WTC11 (cell line): ENCODE measurements at regions not wholly inside any gene's neighbourhood (a gene's known extent, or its start where the extent isn't known, plus 50 kb on each side); places are given as distances from the start of the nearest gene placed in this dataset.

Source experiments
- ATAC-seq: fragments of 200-7000 bp; cut with Tn5 transposase; 2 replicates; pipeline ENCODE4 v1.10.0; 2021; ENCODE audit warnings: mild to moderate bottlenecking, moderate library complexity
- CTCF ChIA-PET: fragments of 300-600 bp; sonication (Branson Sonifier 250); formaldehyde crosslinking; loops from one replicate; lab custom pipeline; 2021; ENCODE audit warnings: antibody characterized with exemption; lab: Charles Lee
- POLR2A ChIA-PET: fragments of 350-600 bp; sonication (Branson Sonifier 250); formaldehyde crosslinking; loops from one replicate; lab custom pipeline; 2021; ENCODE audit warnings: antibody characterized with exemption; lab: Charles Lee
- DNase-seq: peaks from one replicate; pipeline ENCODE4 v3.0.0; 2021; ENCODE audit warnings: low spot score
- H3K27ac Mint-ChIP-seq: 2 replicates; pipeline ENCODE4 v1.8.0; 2021; ENCODE audit warnings: mixed read lengths
- H3K27me3 Mint-ChIP-seq: 2 replicates; pipeline ENCODE4 v1.8.0; 2021; ENCODE audit warnings: low read depth, mild to moderate bottlenecking, moderate library complexity, mixed read lengths
- H3K36me3 Mint-ChIP-seq: 2 replicates; pipeline ENCODE4 v1.8.0; 2021; ENCODE audit warnings: mixed read lengths
- H3K4me1 Mint-ChIP-seq: 2 replicates; pipeline ENCODE4 v1.8.0; 2022; ENCODE audit warnings: mixed read lengths
- H3K4me3 Mint-ChIP-seq: 2 replicates; pipeline ENCODE4 v1.8.0; 2021; ENCODE audit warnings: mild to moderate bottlenecking, moderate library complexity, mixed read lengths
- H3K9me3 Mint-ChIP-seq: 2 replicates; pipeline ENCODE4 v1.8.0; 2021; ENCODE audit warnings: mixed read lengths
- FOXP1 ChIP-seq: sonication (generic); formaldehyde crosslinking; IDR thresholded peaks from 2 replicates; pipeline ENCODE4 v1.8.0; 2022; ENCODE audit warnings: missing genetic modification reagents, mild to moderate bottlenecking, moderate library complexity, borderline replicate concordance
- JAZF1 ChIP-seq: fragments of 250-450 bp; sonication (Bioruptor Pico); IDR thresholded peaks from 2 replicates; pipeline ENCODE4 v1.9.0; 2021; ENCODE audit warnings: moderate library complexity, mild to moderate bottlenecking, inconsistent platforms
- NR1H2 ChIP-seq: sonication (generic); formaldehyde crosslinking; IDR thresholded peaks from 2 replicates; pipeline ENCODE4 v1.9.0; 2021; ENCODE audit warnings: mild to moderate bottlenecking, moderate library complexity, missing genetic modification reagents
- OVOL2 ChIP-seq: fragments of 250-450 bp; sonication (Bioruptor Pico); IDR thresholded peaks from 2 replicates; pipeline ENCODE4 v1.9.0; 2021; ENCODE audit warnings: mild to moderate bottlenecking, borderline replicate concordance
- PRRX2 ChIP-seq: fragments of 250-450 bp; sonication (Bioruptor Pico); IDR thresholded peaks from 2 replicates; pipeline ENCODE4 v1.8.0; 2021; ENCODE audit warnings: mild to moderate bottlenecking
- RORB ChIP-seq: fragments of 250-450 bp; sonication (Bioruptor Pico); IDR thresholded peaks from 2 replicates; pipeline ENCODE4 v1.9.0; 2021; ENCODE audit warnings: mild to moderate bottlenecking
- SP1 ChIP-seq: sonication (generic); formaldehyde crosslinking; conservative IDR thresholded peaks from 2 replicates; pipeline ENCODE4 v1.8.1; 2022; ENCODE audit warnings: missing genetic modification reagents
- ZNF232 ChIP-seq: sonication (generic); formaldehyde crosslinking; IDR thresholded peaks from 2 replicates; pipeline ENCODE4 v1.8.0; 2022; ENCODE audit warnings: mild to moderate bottlenecking, missing genetic modification reagents
- ZNF423 ChIP-seq: fragments of 250-450 bp; sonication (Bioruptor Pico); IDR thresholded peaks from 2 replicates; pipeline ENCODE4 v2.1.2; 2022; ENCODE audit warnings: mild to moderate bottlenecking, moderate library complexity
- TF ChIP-seq, protein P1 (sequence below): fragments of 250-450 bp; sonication (Bioruptor Pico); IDR thresholded peaks from 2 replicates; pipeline ENCODE4 v1.9.0; 2021; ENCODE audit warnings: mild to moderate bottlenecking, borderline replicate concordance
- TF ChIP-seq, protein P2 (sequence below): sonication (generic); formaldehyde crosslinking; IDR thresholded peaks from 2 replicates; pipeline ENCODE4 v1.8.1; 2023; ENCODE audit warnings: mild to moderate bottlenecking, missing genetic modification reagents, borderline replicate concordance
- TF ChIP-seq, protein P3 (sequence below): fragments of 250-450 bp; sonication (Bioruptor Pico); conservative IDR thresholded peaks from 2 replicates; pipeline ENCODE4 v1.9.0; 2021; ENCODE audit warnings: mild to moderate bottlenecking
- TF ChIP-seq, protein P4 (sequence below): sonication (generic); formaldehyde crosslinking; IDR thresholded peaks from 2 replicates; pipeline ENCODE4 v1.8.0; 2023; ENCODE audit warnings: mild to moderate bottlenecking, missing genetic modification reagents
- TF ChIP-seq, protein P5 (sequence below): sonication (generic); formaldehyde crosslinking; IDR thresholded peaks from 2 replicates; pipeline ENCODE4 v1.8.1; 2023; ENCODE audit warnings: mild to moderate bottlenecking, missing genetic modification reagents, moderate library complexity
- TF ChIP-seq, protein P6 (sequence below): sonication (generic); formaldehyde crosslinking; IDR thresholded peaks from 2 replicates; pipeline ENCODE4 v1.8.1; 2023; ENCODE audit warnings: mild to moderate bottlenecking, missing genetic modification reagents
- TF ChIP-seq, protein P7 (sequence below): sonication (generic); formaldehyde crosslinking; IDR thresholded peaks from 2 replicates; pipeline ENCODE4 v1.8.1; 2023; ENCODE audit warnings: mild to moderate bottlenecking, moderate library complexity, missing genetic modification reagents

DNA sequence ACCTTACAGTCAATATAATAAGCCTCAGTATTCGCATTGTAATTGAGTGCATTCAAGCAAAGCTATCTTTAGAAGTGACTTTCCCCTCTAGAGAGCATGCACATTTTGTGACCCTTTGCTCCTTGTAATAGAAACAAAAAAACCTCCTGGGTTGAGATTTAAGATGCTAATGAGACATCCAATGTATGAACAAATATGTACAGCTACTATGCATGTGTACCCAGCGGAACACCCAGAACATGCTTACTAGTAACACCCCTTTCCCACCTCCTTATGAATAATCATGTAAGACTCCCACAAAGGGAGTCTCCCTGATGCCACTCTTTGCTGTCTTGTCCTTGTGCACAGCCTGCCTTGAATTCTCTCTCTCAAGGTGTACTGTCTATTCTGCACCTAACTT is 205.5 kb downstream of the PRR32 start:
- CTCF ChIA-PET = no interaction called here
- H3K27me3 Mint-ChIP-seq = no peaks in the 10 kb centered on the region
- no peak for DNase-seq
- TF ChIP-seq, protein P1, sequence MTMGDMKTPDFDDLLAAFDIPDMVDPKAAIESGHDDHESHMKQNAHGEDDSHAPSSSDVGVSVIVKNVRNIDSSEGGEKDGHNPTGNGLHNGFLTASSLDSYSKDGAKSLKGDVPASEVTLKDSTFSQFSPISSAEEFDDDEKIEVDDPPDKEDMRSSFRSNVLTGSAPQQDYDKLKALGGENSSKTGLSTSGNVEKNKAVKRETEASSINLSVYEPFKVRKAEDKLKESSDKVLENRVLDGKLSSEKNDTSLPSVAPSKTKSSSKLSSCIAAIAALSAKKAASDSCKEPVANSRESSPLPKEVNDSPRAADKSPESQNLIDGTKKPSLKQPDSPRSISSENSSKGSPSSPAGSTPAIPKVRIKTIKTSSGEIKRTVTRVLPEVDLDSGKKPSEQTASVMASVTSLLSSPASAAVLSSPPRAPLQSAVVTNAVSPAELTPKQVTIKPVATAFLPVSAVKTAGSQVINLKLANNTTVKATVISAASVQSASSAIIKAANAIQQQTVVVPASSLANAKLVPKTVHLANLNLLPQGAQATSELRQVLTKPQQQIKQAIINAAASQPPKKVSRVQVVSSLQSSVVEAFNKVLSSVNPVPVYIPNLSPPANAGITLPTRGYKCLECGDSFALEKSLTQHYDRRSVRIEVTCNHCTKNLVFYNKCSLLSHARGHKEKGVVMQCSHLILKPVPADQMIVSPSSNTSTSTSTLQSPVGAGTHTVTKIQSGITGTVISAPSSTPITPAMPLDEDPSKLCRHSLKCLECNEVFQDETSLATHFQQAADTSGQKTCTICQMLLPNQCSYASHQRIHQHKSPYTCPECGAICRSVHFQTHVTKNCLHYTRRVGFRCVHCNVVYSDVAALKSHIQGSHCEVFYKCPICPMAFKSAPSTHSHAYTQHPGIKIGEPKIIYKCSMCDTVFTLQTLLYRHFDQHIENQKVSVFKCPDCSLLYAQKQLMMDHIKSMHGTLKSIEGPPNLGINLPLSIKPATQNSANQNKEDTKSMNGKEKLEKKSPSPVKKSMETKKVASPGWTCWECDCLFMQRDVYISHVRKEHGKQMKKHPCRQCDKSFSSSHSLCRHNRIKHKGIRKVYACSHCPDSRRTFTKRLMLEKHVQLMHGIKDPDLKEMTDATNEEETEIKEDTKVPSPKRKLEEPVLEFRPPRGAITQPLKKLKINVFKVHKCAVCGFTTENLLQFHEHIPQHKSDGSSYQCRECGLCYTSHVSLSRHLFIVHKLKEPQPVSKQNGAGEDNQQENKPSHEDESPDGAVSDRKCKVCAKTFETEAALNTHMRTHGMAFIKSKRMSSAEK = no peak
- no peak for TF ChIP-seq PRRX2 (CRISPR knock-in tag)
- TF ChIP-seq, protein P2, sequence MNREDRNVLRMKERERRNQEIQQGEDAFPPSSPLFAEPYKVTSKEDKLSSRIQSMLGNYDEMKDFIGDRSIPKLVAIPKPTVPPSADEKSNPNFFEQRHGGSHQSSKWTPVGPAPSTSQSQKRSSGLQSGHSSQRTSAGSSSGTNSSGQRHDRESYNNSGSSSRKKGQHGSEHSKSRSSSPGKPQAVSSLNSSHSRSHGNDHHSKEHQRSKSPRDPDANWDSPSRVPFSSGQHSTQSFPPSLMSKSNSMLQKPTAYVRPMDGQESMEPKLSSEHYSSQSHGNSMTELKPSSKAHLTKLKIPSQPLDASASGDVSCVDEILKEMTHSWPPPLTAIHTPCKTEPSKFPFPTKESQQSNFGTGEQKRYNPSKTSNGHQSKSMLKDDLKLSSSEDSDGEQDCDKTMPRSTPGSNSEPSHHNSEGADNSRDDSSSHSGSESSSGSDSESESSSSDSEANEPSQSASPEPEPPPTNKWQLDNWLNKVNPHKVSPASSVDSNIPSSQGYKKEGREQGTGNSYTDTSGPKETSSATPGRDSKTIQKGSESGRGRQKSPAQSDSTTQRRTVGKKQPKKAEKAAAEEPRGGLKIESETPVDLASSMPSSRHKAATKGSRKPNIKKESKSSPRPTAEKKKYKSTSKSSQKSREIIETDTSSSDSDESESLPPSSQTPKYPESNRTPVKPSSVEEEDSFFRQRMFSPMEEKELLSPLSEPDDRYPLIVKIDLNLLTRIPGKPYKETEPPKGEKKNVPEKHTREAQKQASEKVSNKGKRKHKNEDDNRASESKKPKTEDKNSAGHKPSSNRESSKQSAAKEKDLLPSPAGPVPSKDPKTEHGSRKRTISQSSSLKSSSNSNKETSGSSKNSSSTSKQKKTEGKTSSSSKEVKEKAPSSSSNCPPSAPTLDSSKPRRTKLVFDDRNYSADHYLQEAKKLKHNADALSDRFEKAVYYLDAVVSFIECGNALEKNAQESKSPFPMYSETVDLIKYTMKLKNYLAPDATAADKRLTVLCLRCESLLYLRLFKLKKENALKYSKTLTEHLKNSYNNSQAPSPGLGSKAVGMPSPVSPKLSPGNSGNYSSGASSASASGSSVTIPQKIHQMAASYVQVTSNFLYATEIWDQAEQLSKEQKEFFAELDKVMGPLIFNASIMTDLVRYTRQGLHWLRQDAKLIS (CRISPR knock-in tag) = no peak
- TF ChIP-seq RORB (CRISPR knock-in tag) = no peak
- TF ChIP-seq SP1 (CRISPR knock-in tag) = no peak
- TF ChIP-seq, protein P3, sequence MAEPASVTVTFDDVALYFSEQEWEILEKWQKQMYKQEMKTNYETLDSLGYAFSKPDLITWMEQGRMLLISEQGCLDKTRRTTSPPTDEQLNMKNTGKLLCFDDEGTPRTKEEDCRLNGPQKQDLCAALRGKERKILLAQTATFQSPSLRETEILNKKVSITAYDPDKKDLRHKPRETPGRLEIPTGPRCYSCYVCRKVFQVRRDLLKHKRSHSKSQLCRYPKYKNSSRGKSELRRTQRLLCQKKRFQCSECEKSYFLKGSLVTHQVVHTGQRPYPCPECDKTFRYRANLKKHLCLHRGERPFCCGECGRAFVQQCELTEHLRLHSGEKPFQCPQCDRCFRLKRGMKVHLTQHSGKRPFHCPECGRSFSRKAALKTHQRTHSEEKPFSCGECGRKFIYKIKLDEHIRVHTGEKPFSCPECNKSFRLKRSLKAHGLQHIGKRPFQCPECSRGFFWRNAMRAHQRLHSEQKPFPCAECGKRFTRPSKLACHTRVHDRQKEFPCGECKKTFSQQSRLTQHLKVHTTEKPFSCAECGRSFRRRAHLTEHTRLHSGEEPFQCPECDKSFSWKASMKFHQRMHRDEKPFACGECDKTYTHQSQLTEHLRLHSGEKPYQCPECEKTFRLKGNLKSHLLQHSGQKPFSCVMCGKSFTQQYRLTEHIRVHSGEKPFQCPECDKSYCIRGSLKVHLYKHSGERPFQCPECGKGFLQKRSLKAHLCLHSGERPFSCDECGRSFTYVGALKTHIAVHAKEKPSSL (CRISPR knock-in tag) = no peak
- TF ChIP-seq, protein P4, sequence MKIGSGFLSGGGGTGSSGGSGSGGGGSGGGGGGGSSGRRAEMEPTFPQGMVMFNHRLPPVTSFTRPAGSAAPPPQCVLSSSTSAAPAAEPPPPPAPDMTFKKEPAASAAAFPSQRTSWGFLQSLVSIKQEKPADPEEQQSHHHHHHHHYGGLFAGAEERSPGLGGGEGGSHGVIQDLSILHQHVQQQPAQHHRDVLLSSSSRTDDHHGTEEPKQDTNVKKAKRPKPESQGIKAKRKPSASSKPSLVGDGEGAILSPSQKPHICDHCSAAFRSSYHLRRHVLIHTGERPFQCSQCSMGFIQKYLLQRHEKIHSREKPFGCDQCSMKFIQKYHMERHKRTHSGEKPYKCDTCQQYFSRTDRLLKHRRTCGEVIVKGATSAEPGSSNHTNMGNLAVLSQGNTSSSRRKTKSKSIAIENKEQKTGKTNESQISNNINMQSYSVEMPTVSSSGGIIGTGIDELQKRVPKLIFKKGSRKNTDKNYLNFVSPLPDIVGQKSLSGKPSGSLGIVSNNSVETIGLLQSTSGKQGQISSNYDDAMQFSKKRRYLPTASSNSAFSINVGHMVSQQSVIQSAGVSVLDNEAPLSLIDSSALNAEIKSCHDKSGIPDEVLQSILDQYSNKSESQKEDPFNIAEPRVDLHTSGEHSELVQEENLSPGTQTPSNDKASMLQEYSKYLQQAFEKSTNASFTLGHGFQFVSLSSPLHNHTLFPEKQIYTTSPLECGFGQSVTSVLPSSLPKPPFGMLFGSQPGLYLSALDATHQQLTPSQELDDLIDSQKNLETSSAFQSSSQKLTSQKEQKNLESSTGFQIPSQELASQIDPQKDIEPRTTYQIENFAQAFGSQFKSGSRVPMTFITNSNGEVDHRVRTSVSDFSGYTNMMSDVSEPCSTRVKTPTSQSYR = no peak
- no peak for TF ChIP-seq OVOL2 (CRISPR knock-in tag)
- TF ChIP-seq, protein P5, sequence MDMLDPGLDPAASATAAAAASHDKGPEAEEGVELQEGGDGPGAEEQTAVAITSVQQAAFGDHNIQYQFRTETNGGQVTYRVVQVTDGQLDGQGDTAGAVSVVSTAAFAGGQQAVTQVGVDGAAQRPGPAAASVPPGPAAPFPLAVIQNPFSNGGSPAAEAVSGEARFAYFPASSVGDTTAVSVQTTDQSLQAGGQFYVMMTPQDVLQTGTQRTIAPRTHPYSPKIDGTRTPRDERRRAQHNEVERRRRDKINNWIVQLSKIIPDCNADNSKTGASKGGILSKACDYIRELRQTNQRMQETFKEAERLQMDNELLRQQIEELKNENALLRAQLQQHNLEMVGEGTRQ (CRISPR knock-in tag) = no peak
- TF ChIP-seq, protein P6, sequence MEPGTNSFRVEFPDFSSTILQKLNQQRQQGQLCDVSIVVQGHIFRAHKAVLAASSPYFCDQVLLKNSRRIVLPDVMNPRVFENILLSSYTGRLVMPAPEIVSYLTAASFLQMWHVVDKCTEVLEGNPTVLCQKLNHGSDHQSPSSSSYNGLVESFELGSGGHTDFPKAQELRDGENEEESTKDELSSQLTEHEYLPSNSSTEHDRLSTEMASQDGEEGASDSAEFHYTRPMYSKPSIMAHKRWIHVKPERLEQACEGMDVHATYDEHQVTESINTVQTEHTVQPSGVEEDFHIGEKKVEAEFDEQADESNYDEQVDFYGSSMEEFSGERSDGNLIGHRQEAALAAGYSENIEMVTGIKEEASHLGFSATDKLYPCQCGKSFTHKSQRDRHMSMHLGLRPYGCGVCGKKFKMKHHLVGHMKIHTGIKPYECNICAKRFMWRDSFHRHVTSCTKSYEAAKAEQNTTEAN = no peak
- TF ChIP-seq, protein P7, sequence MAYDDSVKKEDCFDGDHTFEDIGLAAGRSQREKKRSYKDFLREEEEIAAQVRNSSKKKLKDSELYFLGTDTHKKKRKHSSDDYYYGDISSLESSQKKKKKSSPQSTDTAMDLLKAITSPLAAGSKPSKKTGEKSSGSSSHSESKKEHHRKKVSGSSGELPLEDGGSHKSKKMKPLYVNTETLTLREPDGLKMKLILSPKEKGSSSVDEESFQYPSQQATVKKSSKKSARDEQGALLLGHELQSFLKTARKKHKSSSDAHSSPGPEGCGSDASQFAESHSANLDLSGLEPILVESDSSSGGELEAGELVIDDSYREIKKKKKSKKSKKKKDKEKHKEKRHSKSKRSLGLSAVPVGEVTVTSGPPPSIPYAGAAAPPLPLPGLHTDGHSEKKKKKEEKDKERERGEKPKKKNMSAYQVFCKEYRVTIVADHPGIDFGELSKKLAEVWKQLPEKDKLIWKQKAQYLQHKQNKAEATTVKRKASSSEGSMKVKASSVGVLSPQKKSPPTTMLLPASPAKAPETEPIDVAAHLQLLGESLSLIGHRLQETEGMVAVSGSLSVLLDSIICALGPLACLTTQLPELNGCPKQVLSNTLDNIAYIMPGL (CRISPR knock-in tag) = no peak
- TF ChIP-seq FOXP1 (CRISPR knock-in tag) = no peak
- no peak for TF ChIP-seq ZNF232 (CRISPR knock-in tag)
- TF ChIP-seq JAZF1 (CRISPR knock-in tag) = no peak
- no peak for TF ChIP-seq NR1H2 (CRISPR knock-in tag)
- TF ChIP-seq ZNF423 (CRISPR knock-in tag) = no peak
- no peak overlapping the region for H3K4me3 Mint-ChIP-seq
- no peaks in the 10 kb centered on the region for H3K36me3 Mint-ChIP-seq
- ATAC-seq = no peak
- POLR2A ChIA-PET = no interaction called here
- peaks cover 4% of the 10 kb centered on the region for H3K9me3 Mint-ChIP-seq
- H3K27ac Mint-ChIP-seq = no peak overlapping the region
- H3K4me1 Mint-ChIP-seq = no peaks in the 10 kb centered on the region; the same call in 1 of the 2 replicates
